ENCODE measurements at regions not wholly inside any gene's neighbourhood (a gene's known extent, or its start where the extent isn't known, plus 50 kb on each side); places are given as distances from the start of the nearest gene placed in this dataset.

DNA sequence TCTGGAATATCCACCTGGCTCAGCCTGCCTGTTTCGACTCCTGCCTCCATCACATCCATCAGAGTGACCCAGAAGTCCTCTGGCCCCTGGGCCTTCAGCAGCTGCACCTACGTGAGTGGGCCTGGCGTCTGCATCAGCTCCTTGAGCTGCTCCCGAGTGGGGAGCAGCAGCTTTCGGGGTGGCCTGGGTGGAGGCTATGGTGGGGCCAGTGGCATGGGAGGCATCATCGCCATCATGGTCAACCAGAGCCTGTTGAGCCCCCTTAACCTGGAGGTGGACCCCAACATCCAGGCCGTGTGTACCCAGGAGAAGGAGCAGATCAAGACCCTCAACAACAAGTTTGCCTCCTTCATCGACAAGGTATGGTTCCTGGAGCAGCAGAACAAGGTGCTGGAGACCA lies 83.0 kb downstream of the SEC61B start:
- Histone ChIP-seq H3K36me3 (ENCODE audit: control insufficient read depth, insufficient read depth, low read length) (no peaks in the 10 kb centered on the region), H3K9ac (ENCODE audit: low read length) (no peak overlapping the region)

DNA sequence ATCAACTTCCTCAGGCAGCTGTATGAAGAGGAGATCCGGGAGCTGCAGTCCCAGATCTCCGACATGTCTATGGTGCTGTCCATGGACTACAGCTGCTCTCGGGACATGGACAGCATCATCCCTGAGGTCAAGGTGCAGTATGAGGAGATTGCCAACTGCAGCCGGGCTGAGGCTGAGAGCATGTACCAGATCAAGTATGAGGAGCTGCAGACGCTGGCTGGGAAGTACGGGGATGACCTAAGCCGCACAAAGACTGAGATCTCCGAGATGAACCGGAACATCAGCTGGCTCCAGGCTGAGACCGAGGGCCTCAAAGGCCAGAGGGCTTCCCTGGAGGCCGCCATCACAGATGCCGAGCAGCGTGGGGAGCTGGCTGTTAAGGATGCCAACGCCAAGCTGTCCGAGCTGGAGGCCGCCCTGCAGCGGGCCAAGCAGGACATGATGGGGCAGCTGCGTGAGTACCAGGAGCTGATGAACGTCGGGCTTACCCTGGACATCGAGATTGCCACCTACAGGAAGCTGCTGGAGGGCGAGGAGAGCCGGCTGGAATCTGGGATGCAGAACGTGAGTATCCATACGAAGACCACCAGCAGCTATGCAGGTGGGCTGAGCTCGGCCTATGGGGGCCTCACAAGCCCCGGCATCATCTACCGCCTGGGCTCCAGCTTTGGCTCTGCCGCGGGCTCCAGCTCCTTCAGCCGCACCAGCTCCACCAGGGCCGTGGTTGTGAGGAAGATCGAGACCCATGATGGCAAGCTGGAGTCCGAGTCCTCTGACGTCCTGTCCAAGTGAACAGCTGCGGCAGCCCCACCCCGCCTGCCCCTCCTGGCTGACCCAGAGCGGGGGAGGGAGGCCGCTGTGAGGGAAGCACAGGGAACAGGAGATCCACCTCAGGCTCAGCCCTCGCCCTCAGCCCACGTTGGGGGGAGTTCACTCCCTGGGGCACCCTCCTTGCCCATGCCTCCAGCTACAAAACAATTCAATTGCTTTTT lies 84.0 kb downstream of the SEC61B start:
- Histone ChIP-seq H3K9me3 (ENCODE audit: control insufficient read depth, low read length) (no peaks in the 10 kb centered on the region), H3K4me3 (ENCODE audit: low read length) (no peak overlapping the region), H3K27me3 (ENCODE audit: control insufficient read depth, insufficient read depth, low read length) (no peaks in the 10 kb centered on the region), H3K4me1 (ENCODE audit: control insufficient read depth, insufficient read depth, low read length) (no peaks in the 10 kb centered on the region), H3K9ac (ENCODE audit: low read length) (no peak overlapping the region), H3K36me3 (ENCODE audit: control insufficient read depth, insufficient read depth, low read length) (no peaks in the 10 kb centered on the region)

More for the DNA sequence above, 83.0 kb downstream of the SEC61B start:
- Histone ChIP-seq H3K27me3 (ENCODE audit: control insufficient read depth, insufficient read depth, low read length) (no peaks in the 10 kb centered on the region), H3K9me3 (ENCODE audit: control insufficient read depth, low read length) (no peaks in the 10 kb centered on the region), H3K4me3 (ENCODE audit: low read length) (no peak overlapping the region), H3K4me1 (ENCODE audit: control insufficient read depth, insufficient read depth, low read length) (no peaks in the 10 kb centered on the region)

DNA sequence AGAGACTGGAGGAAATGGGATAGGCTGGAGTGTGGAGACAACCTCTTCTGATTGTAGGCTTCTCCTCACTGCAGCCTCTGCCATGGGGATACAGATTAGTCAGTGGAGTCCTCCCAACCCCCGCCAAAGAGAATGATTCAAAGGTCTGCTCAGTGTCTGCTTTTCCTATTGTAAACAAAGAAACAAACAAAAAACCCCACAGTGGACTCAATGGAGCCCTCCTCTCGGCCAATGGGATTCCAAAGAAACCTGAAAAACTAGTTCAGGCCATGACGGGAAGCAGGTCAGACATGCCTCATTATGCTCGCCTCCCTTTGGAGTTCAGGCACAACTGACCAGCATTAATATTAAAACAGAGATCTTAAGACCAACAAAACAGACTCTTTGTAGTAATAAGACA lies 85.8 kb downstream of the SEC61B start:
- H3K9ac ChIP-seq (ENCODE audit: low read length) = no peak overlapping the region
- no peaks in the 10 kb centered on the region for H3K27me3 ChIP-seq (ENCODE audit: control insufficient read depth, insufficient read depth, low read length)
- no peak overlapping the region for H3K4me3 ChIP-seq (ENCODE audit: low read length)
- H3K4me1 ChIP-seq (ENCODE audit: control insufficient read depth, insufficient read depth, low read length) = no peaks in the 10 kb centered on the region
- no peaks in the 10 kb centered on the region for H3K36me3 ChIP-seq (ENCODE audit: control insufficient read depth, insufficient read depth, low read length)
- no peaks in the 10 kb centered on the region for H3K9me3 ChIP-seq (ENCODE audit: control insufficient read depth, low read length)

DNA sequence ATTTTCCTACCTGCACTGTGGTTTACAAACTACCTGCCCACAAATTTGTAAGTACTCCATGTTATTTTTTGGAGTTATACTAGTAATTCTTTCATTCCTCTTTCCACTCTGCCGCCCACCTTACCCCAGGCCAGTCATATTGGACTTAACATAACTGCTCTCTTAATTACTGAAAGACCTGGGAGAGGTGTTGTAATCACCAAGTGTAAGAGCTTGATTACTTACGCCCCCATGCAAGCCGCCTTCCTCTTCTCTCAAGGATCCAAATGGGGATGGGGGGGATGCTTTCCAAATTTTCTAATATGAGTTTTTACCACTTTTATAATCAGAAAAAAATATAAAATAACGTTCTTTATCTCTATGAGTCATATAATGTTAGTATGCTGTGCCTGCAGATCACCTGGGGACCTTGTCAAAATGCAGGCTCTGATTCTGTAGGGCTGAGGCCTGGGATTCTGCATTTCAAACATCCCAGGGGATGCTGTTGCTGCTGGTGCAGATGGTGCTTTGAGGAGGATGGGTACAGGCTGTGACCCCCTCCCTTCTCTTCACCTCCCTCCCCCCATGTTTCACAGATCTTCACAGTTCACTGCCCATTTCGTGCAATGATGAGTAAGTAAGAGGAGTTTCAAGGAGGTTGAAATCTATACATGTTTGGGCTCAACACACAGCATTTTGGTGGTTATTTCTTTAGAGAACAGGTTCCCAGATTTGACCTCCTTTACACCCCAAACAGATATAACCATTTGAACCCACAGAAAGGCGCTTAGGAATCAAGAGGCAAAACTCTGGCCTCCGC lies 87.3 kb downstream of the SEC61B start:
- Histone ChIP-seq H3K36me3 (ENCODE audit: control insufficient read depth, insufficient read depth, low read length) (no peaks in the 10 kb centered on the region), H3K9ac (ENCODE audit: low read length) (no peak overlapping the region), H3K27me3 (ENCODE audit: control insufficient read depth, insufficient read depth, low read length) (no peaks in the 10 kb centered on the region), H3K4me1 (ENCODE audit: control insufficient read depth, insufficient read depth, low read length) (no peaks in the 10 kb centered on the region), H3K9me3 (ENCODE audit: control insufficient read depth, low read length) (no peaks in the 10 kb centered on the region), H3K4me3 (ENCODE audit: low read length) (no peak overlapping the region)

DNA sequence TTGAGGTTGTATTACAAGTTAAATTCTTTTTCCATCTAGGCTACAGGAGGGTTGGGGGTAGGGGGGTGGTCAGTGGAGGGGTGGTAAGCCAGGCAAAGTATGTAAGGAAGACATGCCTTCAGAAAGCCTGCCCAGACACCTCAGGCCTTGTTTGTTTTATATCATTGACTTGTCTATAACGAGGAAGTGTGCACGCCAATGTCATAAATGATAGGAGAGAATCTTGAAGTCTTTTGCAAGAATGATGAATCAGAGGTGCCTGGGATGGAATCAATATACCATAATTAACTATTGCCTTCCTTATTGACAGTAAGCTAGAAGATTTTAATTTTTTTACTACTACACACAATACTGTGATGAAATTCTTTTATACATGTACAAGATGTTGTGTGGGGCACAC lies 90.7 kb downstream of the SEC61B start:
- H3K27me3 ChIP-seq (ENCODE audit: control insufficient read depth, insufficient read depth, low read length) = no peaks in the 10 kb centered on the region
- no peaks in the 10 kb centered on the region for H3K4me1 ChIP-seq (ENCODE audit: control insufficient read depth, insufficient read depth, low read length)
- H3K4me3 ChIP-seq (ENCODE audit: low read length) = no peak overlapping the region
- no peak overlapping the region for H3K9ac ChIP-seq (ENCODE audit: low read length)
- H3K9me3 ChIP-seq (ENCODE audit: control insufficient read depth, low read length) = no peaks in the 10 kb centered on the region
- H3K36me3 ChIP-seq (ENCODE audit: control insufficient read depth, insufficient read depth, low read length) = no peaks in the 10 kb centered on the region

DNA sequence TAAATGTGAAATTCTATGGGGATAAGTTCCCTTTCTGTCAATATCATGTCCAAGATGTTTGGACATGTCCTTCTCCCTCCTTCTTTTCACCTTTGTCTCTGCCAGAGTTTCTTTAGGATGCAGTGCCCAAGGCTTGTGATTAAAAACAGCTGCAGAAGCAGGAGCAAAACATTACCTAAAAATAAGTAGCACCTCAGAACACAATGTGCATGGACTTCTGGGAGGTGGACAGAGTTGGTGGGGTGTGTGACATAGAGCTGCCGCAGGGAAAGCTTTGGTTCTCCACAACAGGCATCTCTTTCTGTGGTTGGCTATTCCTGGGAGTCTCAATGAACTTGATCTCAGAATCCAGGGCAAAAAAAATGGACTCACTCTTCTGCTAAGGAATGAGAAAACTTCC lies 97.0 kb downstream of the SEC61B start:
- Histone ChIP-seq H3K9ac (ENCODE audit: low read length) (no peak overlapping the region), H3K36me3 (ENCODE audit: control insufficient read depth, insufficient read depth, low read length) (no peaks in the 10 kb centered on the region), H3K27me3 (ENCODE audit: control insufficient read depth, insufficient read depth, low read length) (no peaks in the 10 kb centered on the region), H3K4me3 (ENCODE audit: low read length) (no peak overlapping the region), H3K4me1 (ENCODE audit: control insufficient read depth, insufficient read depth, low read length) (no peaks in the 10 kb centered on the region), H3K9me3 (ENCODE audit: control insufficient read depth, low read length) (no peaks in the 10 kb centered on the region)

DNA sequence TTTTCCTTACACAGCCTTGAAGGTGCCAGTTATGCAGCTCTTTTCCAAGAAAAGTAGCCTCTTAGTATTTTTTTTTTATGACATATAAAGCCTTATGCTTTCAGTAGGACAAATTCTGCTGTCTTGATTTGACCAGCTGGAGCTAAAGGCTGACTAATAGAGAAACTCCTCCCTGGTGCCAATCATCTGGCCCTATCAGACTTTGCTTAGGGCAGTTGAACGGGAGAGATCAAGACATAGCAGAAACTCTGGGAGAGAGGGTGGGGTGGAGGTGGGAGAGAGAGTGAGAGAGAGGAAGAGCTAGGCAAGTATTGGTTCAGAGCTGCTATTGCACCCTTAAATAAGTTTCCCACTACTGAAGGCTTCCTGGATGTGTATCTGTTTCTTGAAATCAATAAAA lies 100.2 kb downstream of the SEC61B start:
- Histone ChIP-seq H3K4me1 (ENCODE audit: control insufficient read depth, insufficient read depth, low read length) (no peaks in the 10 kb centered on the region), H3K4me3 (ENCODE audit: low read length) (no peak overlapping the region), H3K9ac (ENCODE audit: low read length) (no peak overlapping the region), H3K27me3 (ENCODE audit: control insufficient read depth, insufficient read depth, low read length) (no peaks in the 10 kb centered on the region), H3K9me3 (ENCODE audit: control insufficient read depth, low read length) (no peaks in the 10 kb centered on the region), H3K36me3 (ENCODE audit: control insufficient read depth, insufficient read depth, low read length) (no peaks in the 10 kb centered on the region)

DNA sequence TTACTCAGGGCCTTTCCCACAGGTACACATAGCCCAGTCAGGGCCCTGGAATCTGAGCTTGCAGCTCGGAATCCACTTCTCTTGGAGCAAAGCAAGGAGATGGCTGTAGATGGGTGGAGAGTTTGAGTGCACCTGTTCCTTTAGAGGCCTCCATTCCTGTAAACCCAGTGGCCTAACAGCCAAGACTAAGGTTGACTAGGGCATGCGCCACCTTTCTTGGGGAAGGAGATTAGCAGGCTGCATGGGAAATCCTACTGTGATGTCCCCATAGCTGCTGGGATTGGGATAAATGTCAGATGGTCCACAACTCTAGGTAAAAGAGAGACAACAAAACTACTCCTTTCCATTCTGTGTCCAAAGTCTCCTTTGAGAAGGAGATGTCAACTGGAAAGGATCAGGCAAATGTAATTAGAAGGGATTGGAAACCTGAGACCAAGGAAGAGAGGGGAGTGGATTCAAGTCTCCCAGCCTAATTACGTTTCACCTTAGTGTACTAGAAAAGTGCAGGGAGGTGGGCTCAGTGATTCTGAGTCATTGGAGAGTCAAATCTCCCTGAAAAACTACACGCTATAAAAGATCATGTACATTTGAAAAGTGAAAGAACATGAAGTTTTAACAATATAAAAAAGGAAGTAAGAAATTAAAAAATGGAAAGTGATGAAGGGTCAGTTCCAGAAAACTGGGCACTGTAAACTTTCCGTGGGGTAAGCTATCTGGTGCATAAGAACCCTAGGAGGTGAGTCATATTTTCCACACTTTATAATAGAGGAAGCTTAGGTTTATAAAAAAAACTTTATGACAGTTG lies 104.2 kb downstream of the SEC61B start:
- Histone ChIP-seq H3K4me1 (ENCODE audit: control insufficient read depth, insufficient read depth, low read length) (no peaks in the 10 kb centered on the region), H3K9me3 (ENCODE audit: control insufficient read depth, low read length) (no peaks in the 10 kb centered on the region), H3K27me3 (ENCODE audit: control insufficient read depth, insufficient read depth, low read length) (no peaks in the 10 kb centered on the region), H3K9ac (ENCODE audit: low read length) (no peak overlapping the region), H3K4me3 (ENCODE audit: low read length) (no peak overlapping the region), H3K36me3 (ENCODE audit: control insufficient read depth, insufficient read depth, low read length) (no peaks in the 10 kb centered on the region)

DNA sequence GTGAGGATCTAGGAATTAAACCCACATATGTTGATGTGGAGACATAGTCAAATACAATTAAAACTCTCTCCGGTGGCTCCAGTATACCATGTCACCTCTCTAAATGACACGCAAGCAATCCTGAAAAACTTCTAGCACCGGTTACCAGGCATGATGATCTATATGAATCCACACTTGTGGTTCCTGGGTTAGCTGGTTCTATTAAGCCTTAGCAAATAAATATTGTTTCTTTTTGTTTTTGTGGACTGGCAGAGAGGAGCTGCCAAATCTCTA lies 104.8 kb downstream of the SEC61B start:
- Histone ChIP-seq H3K36me3 (ENCODE audit: control insufficient read depth, insufficient read depth, low read length) (no peaks in the 10 kb centered on the region), H3K27me3 (ENCODE audit: control insufficient read depth, insufficient read depth, low read length) (no peaks in the 10 kb centered on the region), H3K4me1 (ENCODE audit: control insufficient read depth, insufficient read depth, low read length) (no peaks in the 10 kb centered on the region), H3K9me3 (ENCODE audit: control insufficient read depth, low read length) (no peaks in the 10 kb centered on the region), H3K4me3 (ENCODE audit: low read length) (no peak overlapping the region), H3K9ac (ENCODE audit: low read length) (no peak overlapping the region)

DNA sequence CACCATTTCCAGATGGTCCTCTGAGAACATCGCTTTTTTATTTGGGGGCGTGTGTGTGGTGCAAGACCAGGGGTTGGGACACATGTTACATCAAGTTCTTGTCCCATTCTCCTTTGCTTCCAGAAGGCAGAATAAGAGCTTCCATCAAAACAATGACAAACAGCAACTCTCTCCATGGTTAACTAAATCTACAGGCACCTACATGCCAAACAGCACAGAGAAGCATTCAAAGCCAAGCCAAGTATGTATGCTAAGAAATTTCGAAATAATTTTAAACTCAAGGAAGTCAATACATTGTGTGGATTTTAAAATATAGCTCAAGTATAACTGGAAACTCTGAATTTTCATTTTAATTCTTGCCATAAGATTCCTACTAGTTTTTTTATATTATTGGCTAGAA lies 105.6 kb downstream of the SEC61B start:
- no peaks in the 10 kb centered on the region for H3K27me3 ChIP-seq (ENCODE audit: control insufficient read depth, insufficient read depth, low read length)
- no peaks in the 10 kb centered on the region for H3K4me1 ChIP-seq (ENCODE audit: control insufficient read depth, insufficient read depth, low read length)
- no peaks in the 10 kb centered on the region for H3K9me3 ChIP-seq (ENCODE audit: control insufficient read depth, low read length)
- no peaks in the 10 kb centered on the region for H3K36me3 ChIP-seq (ENCODE audit: control insufficient read depth, insufficient read depth, low read length)
- no peak overlapping the region for H3K9ac ChIP-seq (ENCODE audit: low read length)
- H3K4me3 ChIP-seq (ENCODE audit: low read length) = no peak overlapping the region

DNA sequence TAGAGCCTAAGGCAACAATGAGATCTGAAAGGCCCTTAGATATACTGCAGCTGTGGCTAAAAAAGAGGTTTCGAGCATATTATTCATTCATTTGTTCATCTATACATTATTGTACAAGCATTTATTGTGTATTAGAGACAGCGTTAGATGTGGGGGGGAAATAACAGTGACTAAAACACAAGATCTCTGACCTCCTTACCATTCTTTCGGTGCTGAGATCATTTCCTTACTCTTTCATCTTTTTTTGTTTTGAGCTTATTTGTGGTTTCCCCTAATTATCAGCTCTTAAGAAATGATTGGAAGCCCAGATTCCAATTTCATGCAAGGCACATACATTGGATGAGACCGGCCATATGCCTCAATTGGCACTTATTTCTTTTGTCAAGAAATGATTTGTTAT lies 113.2 kb downstream of the SEC61B start:
- H3K9me3 ChIP-seq (ENCODE audit: control insufficient read depth, low read length) = no peaks in the 10 kb centered on the region
- no peaks in the 10 kb centered on the region for H3K4me1 ChIP-seq (ENCODE audit: control insufficient read depth, insufficient read depth, low read length)
- no peaks in the 10 kb centered on the region for H3K36me3 ChIP-seq (ENCODE audit: control insufficient read depth, insufficient read depth, low read length)
- H3K9ac ChIP-seq (ENCODE audit: low read length) = no peak overlapping the region
- H3K4me3 ChIP-seq (ENCODE audit: low read length) = no peak overlapping the region
- H3K27me3 ChIP-seq (ENCODE audit: control insufficient read depth, insufficient read depth, low read length) = no peaks in the 10 kb centered on the region

DNA sequence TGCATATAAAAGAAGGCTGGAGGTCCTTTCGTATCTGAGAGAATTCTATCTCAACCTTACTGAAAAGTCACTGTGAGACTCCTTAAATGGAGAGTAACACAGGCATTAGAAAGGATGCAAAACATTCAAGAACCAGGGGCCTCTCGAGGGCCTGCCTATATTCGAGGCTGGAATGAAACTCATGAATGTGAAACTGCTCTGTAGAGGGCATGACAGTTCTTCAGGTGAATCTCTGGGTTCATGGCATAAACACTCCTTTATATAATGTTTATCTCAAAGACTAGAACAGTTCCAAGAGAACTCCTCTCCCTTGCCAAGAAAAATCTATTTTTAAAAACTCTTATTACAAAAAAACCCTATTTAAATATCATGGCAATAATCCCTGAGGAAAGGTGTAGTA lies 113.9 kb downstream of the SEC61B start:
- no peak overlapping the region for H3K4me3 ChIP-seq (ENCODE audit: low read length)
- no peaks in the 10 kb centered on the region for H3K4me1 ChIP-seq (ENCODE audit: control insufficient read depth, insufficient read depth, low read length)
- H3K9me3 ChIP-seq (ENCODE audit: control insufficient read depth, low read length) = no peaks in the 10 kb centered on the region
- no peak overlapping the region for H3K9ac ChIP-seq (ENCODE audit: low read length)
- no peaks in the 10 kb centered on the region for H3K36me3 ChIP-seq (ENCODE audit: control insufficient read depth, insufficient read depth, low read length)
- no peaks in the 10 kb centered on the region for H3K27me3 ChIP-seq (ENCODE audit: control insufficient read depth, insufficient read depth, low read length)

Measured in mucosa of stomach (tissue), 1 donor.